H1 (cell line): ENCODE measurements at regions not wholly inside any gene's neighbourhood (a gene's known extent, or its start where the extent isn't known, plus 50 kb on each side); places are given as distances from the start of the nearest gene placed in this dataset.

Experiments used
- CTCF ChIA-PET: fragments of 300-600 bp; sonication (Branson Sonifier 250); formaldehyde crosslinking; loops from one replicate; lab custom pipeline; 2021; ENCODE audit not compliant: partially characterized antibody; lab: Charles Lee
- POLR2A ChIA-PET: fragments of 300-600 bp; sonication (Branson Sonifier 250); formaldehyde crosslinking; loops from one replicate; lab custom pipeline; 2021; ENCODE audit warnings: inconsistent platforms; ENCODE audit not compliant: partially characterized antibody; lab: Charles Lee
- DNase-seq, 2 experiments: peaks; one replicate each; pipeline versions ENCODE4 v3.0.0 to v3.0.0-alpha.2; 2010 to 2022; ENCODE audit warnings: low spot score in 2 of 2, low read depth in 1 of 2, mixed read lengths in 1 of 2
- FAIRE-seq: peaks from 2 replicates; lab custom pipeline; 2011; peaks lifted over from hg19 to GRCh38; lab: Jason Lieb, UNC
- H2AFZ ChIP-seq: 2 replicates; pipeline ENCODE4 v1.8.1; 2012; ENCODE audit warnings: low read length, inconsistent platforms
- H2AK5ac ChIP-seq: 2 replicates; pipeline ENCODE4 v1.6.1; 2013; ENCODE audit warnings: low read depth, low read length
- H2BK120ac ChIP-seq: replicated peaks from 2 replicates; pipeline ENCODE3; 2013; ENCODE audit warnings: low read depth, low read length, inconsistent platforms
- H2BK12ac ChIP-seq: 2 replicates; pipeline ENCODE4 v1.6.1; 2013; ENCODE audit warnings: low read depth, low read length
- H2BK15ac ChIP-seq: 2 replicates; pipeline ENCODE4 v1.6.1; 2013; ENCODE audit warnings: low read length
- H2BK20ac ChIP-seq: 2 replicates; pipeline ENCODE4 v1.6.1; 2013; ENCODE audit warnings: low read length
- H2BK5ac ChIP-seq: 2 replicates; pipeline ENCODE4 v1.6.1; 2013; ENCODE audit warnings: low read depth, low read length
- H3K14ac ChIP-seq: 2 replicates; pipeline ENCODE4 v1.6.1; 2013; ENCODE audit warnings: inconsistent platforms; ENCODE audit not compliant: insufficient read length
- H3K18ac ChIP-seq: 2 replicates; pipeline ENCODE4 v1.6.1; 2013; ENCODE audit warnings: low read length; ENCODE audit errors: extremely low read depth
- H3K23ac ChIP-seq: 2 replicates; pipeline ENCODE4 v1.6.1; 2013; ENCODE audit warnings: inconsistent platforms; ENCODE audit not compliant: insufficient read length
- H3K23me2 ChIP-seq: 2 replicates; pipeline ENCODE4 v1.6.1; 2013; ENCODE audit warnings: low read depth, low read length
- H3K27ac ChIP-seq: 2 replicates; pipeline ENCODE4 v1.6.1; 2011; ENCODE audit warnings: low read depth, low read length, inconsistent platforms
- H3K27me3 ChIP-seq, 4 experiments: replicated peaks in 1 of 4; 1 replicate in 1 of 4; 2 replicates in 3 of 4; pipeline versions ENCODE4 v1.6.1 to v1.8.1; 2011 to 2013; ENCODE audit warnings: low read length in 3 of 4, mild to moderate bottlenecking in 3 of 4, inconsistent platforms in 2 of 4, mixed read lengths in 2 of 4, moderate library complexity in 1 of 4; ENCODE audit not compliant: control insufficient read depth in 3 of 4, insufficient read depth in 3 of 4; ENCODE audit errors: extremely low read depth in 1 of 4
- H3K36me3 ChIP-seq, 4 experiments: 2 replicates each; pipeline versions ENCODE4 v1.6.1 to v1.8.1; 2011 to 2013; ENCODE audit warnings: mild to moderate bottlenecking in 4 of 4, low read length in 3 of 4, moderate library complexity in 2 of 4, control low read depth in 1 of 4, inconsistent platforms in 1 of 4; ENCODE audit not compliant: insufficient read depth in 4 of 4, control insufficient read depth in 2 of 4
- H3K4ac ChIP-seq: replicated peaks from 2 replicates; pipeline ENCODE3; 2013; ENCODE audit warnings: low read length, low read depth, mixed read lengths, inconsistent platforms; ENCODE audit not compliant: insufficient read length
- H3K4me1 ChIP-seq, 4 experiments: replicated peaks in 1 of 4; 1 replicate in 1 of 4; 2 replicates in 3 of 4; pipeline versions ENCODE4 v1.6.1 to v1.8.1; 2011 to 2013; ENCODE audit warnings: low read length in 3 of 4, inconsistent platforms in 2 of 4, mixed read lengths in 1 of 4; ENCODE audit not compliant: insufficient read depth in 4 of 4, control insufficient read depth in 3 of 4
- H3K4me2 ChIP-seq, 2 experiments: 2 replicates each; pipeline versions ENCODE4 v1.6.1 to v1.8.1; 2011 to 2013; ENCODE audit warnings: low read depth in 2 of 2, low read length in 2 of 2, control low read depth in 1 of 2, inconsistent platforms in 1 of 2, mild to moderate bottlenecking in 1 of 2; ENCODE audit not compliant: insufficient read depth in 1 of 2
- H3K4me3 ChIP-seq, 4 experiments: fragments of 200-600, 300-600 bp in 1 of 4; sonication (generic), shearing (Covaris generic), sonication (Bioruptor Twin) in 1 of 4; 2 replicates each; pipeline versions ENCODE4 v1.5.1 to v1.8.1; 2011 to 2016; ENCODE audit warnings: low read length in 4 of 4, low read depth in 3 of 4, control low read depth in 2 of 4, inconsistent platforms in 2 of 4, mild to moderate bottlenecking in 2 of 4, mixed read lengths in 1 of 4, moderate library complexity in 1 of 4; ENCODE audit not compliant: insufficient read depth in 2 of 4; ENCODE audit errors: extremely low read depth in 1 of 4
- H3K56ac ChIP-seq: replicated peaks from 2 replicates; pipeline ENCODE3; 2013; ENCODE audit warnings: low read depth, mild to moderate bottlenecking, mixed read lengths, low read length, inconsistent platforms; ENCODE audit not compliant: insufficient read length
- H3K79me1 ChIP-seq: 2 replicates; pipeline ENCODE4 v1.6.1; 2013; ENCODE audit warnings: low read depth, low read length, control low read depth
- H3K79me2 ChIP-seq, 2 experiments: 2 replicates each; pipeline versions ENCODE4 v1.6.1 to v1.8.1; 2012 to 2013; ENCODE audit warnings: low read length in 2 of 2, mild to moderate bottlenecking in 2 of 2, inconsistent platforms in 1 of 2; ENCODE audit not compliant: insufficient read depth in 2 of 2, control insufficient read depth in 1 of 2
- H3K9ac ChIP-seq, 4 experiments: replicated peaks in 1 of 4; 1 replicate in 1 of 4; 2 replicates in 3 of 4; pipeline versions ENCODE4 v1.6.1 to v1.8.1; 2011 to 2013; ENCODE audit warnings: low read depth in 3 of 4, low read length in 3 of 4, control low read depth in 2 of 4, mild to moderate bottlenecking in 2 of 4, moderate library complexity in 2 of 4, inconsistent platforms in 1 of 4; ENCODE audit errors: extremely low read depth in 1 of 4
- H3K9me3 ChIP-seq, 2 experiments: 2 replicates each; pipeline versions ENCODE4 v1.6.1 to v1.8.1; 2012 to 2013; ENCODE audit warnings: mild to moderate bottlenecking in 2 of 2, moderate library complexity in 2 of 2, control low read depth in 1 of 2, inconsistent platforms in 1 of 2, low read depth in 1 of 2, low read length in 1 of 2, mixed read lengths in 1 of 2; ENCODE audit not compliant: insufficient read depth in 2 of 2
- H4K20me1 ChIP-seq, 2 experiments: replicated peaks in 1 of 2; 2 replicates each; pipeline versions ENCODE3 to v1.8.1; 2011 to 2013; ENCODE audit warnings: inconsistent platforms in 2 of 2, low read length in 2 of 2, mild to moderate bottlenecking in 1 of 2; ENCODE audit not compliant: insufficient read depth in 2 of 2, control insufficient read depth in 1 of 2
- H4K5ac ChIP-seq: 2 replicates; pipeline ENCODE4 v1.6.1; 2013; ENCODE audit warnings: low read length, low read depth, mixed read lengths, inconsistent platforms; ENCODE audit not compliant: insufficient read length
- H4K8ac ChIP-seq: 2 replicates; pipeline ENCODE4 v1.8.0; 2013; ENCODE audit warnings: mild to moderate bottlenecking, moderate library complexity, low read length, inconsistent platforms; ENCODE audit not compliant: insufficient read depth; ENCODE audit errors: extremely low read depth
- H4K91ac ChIP-seq: replicated peaks from 2 replicates; pipeline ENCODE3; 2013; ENCODE audit warnings: low read length, mixed read lengths, inconsistent platforms; ENCODE audit not compliant: insufficient read length
- BACH1 ChIP-seq: IDR thresholded peaks from 2 replicates; pipeline ENCODE4 v1.6.1; 2012; ENCODE audit warnings: low read length, improper control_type of control experiment
- CBX5 ChIP-seq: fragments of 300-800, 300-1000 bp; sonication (generic); IDR thresholded peaks from 2 replicates; pipeline ENCODE4 v1.7.1; 2016; ENCODE audit warnings: antibody characterized with exemption, low read length, low read depth
- CTCF ChIP-seq, 3 experiments: IDR thresholded peaks; 1 replicate in 2 of 3; 2 replicates in 1 of 3; pipeline versions ENCODE4 v1.5.1 to v1.6.1; 2011; ENCODE audit warnings: low read length in 3 of 3, mild to moderate bottlenecking in 3 of 3, inconsistent platforms in 2 of 3, low read depth in 1 of 3, moderate library complexity in 1 of 3; ENCODE audit not compliant: insufficient read depth in 1 of 3; ENCODE audit errors: control extremely low read depth in 1 of 3
- GABPA ChIP-seq: IDR thresholded peaks from 2 replicates; pipeline ENCODE4 v1.6.1; 2011; ENCODE audit warnings: mild to moderate bottlenecking, low read length, moderate library complexity, borderline replicate concordance; ENCODE audit not compliant: insufficient read depth
- JUN ChIP-seq: IDR thresholded peaks from 2 replicates; pipeline ENCODE4 v1.6.1; 2011; ENCODE audit warnings: low read depth, mild to moderate bottlenecking, improper control_type of control experiment, low read length
- KDM4A ChIP-seq: IDR thresholded peaks from one replicate; pipeline ENCODE4 v1.7.1; 2012; ENCODE audit warnings: low read depth, mild to moderate bottlenecking, moderate library complexity, low read length, inconsistent platforms; ENCODE audit not compliant: severe bottlenecking
- KDM5A ChIP-seq: fragments of 200-600 bp; IDR thresholded peaks from 2 replicates; pipeline ENCODE4 v1.7.1; 2012; ENCODE audit warnings: mild to moderate bottlenecking, low read length, inconsistent platforms, mixed read lengths
- PHF8 ChIP-seq: fragments of 200-600 bp; sonication (generic); conservative IDR thresholded peaks from 2 replicates; pipeline ENCODE4 v1.7.1; 2012; ENCODE audit warnings: low read depth, mild to moderate bottlenecking, inconsistent platforms, low read length, moderate library complexity
- POU5F1 ChIP-seq: IDR thresholded peaks from 2 replicates; pipeline ENCODE4 v1.6.1; 2011; ENCODE audit warnings: low read depth, mild to moderate bottlenecking, low read length, moderate library complexity
- SAP30 ChIP-seq: fragments of 300-600 bp; sonication (generic); IDR thresholded peaks from 2 replicates; pipeline ENCODE4 v1.7.1; 2012; ENCODE audit warnings: low read length, moderate library complexity, mild to moderate bottlenecking, inconsistent platforms; ENCODE audit not compliant: insufficient read depth, insufficient replicate concordance
- SIX5 ChIP-seq: IDR thresholded peaks from 2 replicates; pipeline ENCODE4 v1.6.1; 2011; ENCODE audit warnings: mild to moderate bottlenecking, low read depth, low read length
- TEAD4 ChIP-seq: IDR thresholded peaks from 2 replicates; pipeline ENCODE4 v1.6.1; 2012; ENCODE audit warnings: low read depth, low read length, inconsistent platforms, mixed read lengths
- ZNF274 ChIP-seq: IDR thresholded peaks from 2 replicates; pipeline ENCODE4 v1.7.0; 2012; ENCODE audit warnings: low read length, borderline replicate concordance; ENCODE audit errors: extremely low read depth
- WGBS, 2 experiments: shearing (Covaris generic) in 1 of 2; methylation state at CpG; one replicate each; pipeline versions ENCODE4 v1.1.6 to v1.1.7; 2013 to 2015; ENCODE audit warnings: low lambda C conversion rate in 2 of 2, mixed read lengths in 2 of 2, inconsistent platforms in 1 of 2, low coverage in 1 of 2, missing lambda C conversion rate in 1 of 2; ENCODE audit not compliant: insufficient replicate concordance in 2 of 2, insufficient coverage in 1 of 2, insufficient read length in 1 of 2; ENCODE audit errors: extremely low coverage in 1 of 2, missing lambda C conversion rate in 1 of 2; 5-methylcytosine and 5-hydroxymethylcytosine counted together

- Histone ChIP-seq H2BK12ac (no peak overlapping the region), H2AK5ac (no peak overlapping the region), H3K79me2 (no peaks in the 10 kb centered on the region), H3K27me3 (no peaks in the 10 kb centered on the region), H4K8ac (no peak overlapping the region), H2BK15ac (no peak overlapping the region), H3K56ac (no peak overlapping the region), H3K14ac (no peak overlapping the region), H3K9ac (no peak overlapping the region), H3K4ac (no peak overlapping the region), H2AFZ (no peak overlapping the region), H3K4me2 (no peak overlapping the region), H3K4me3 (no peak overlapping the region), H2BK20ac (no peak overlapping the region), H4K91ac (no peak overlapping the region), H3K27ac (no peak overlapping the region), H3K79me1 (no peaks in the 10 kb centered on the region), H2BK120ac (no peak overlapping the region), H3K23me2 (no peaks in the 10 kb centered on the region), H3K23ac (no peak overlapping the region), H3K18ac (no peak overlapping the region), H4K20me1 (no peaks in the 10 kb centered on the region)
- ChIA-PET CTCF (no interaction called here), POLR2A (no interaction called here)
- WGBS, 2 experiments = 59 to 100% methylated on average over 1 to 4 of the region's 4 CpGs
- FAIRE-seq (no peak), DNase-seq (no peak)
- TF ChIP-seq SIX5 = no peak
- no peak for TF ChIP-seq CBX5
- TF ChIP-seq BACH1 = no peak
- no peak for TF ChIP-seq KDM5A
- TF ChIP-seq ZNF274 = no peak
- no peak for TF ChIP-seq JUN
- TF ChIP-seq POU5F1 = no peak
- TF ChIP-seq CTCF (IDR thresholded peaks at IDR 0.05; ENCODE audit: control extremely low read depth in 1 of 3, insufficient read depth in 1 of 3, low read depth in 1 of 3, low read length in 3 of 3) = no peak
- no peak for TF ChIP-seq SAP30
- no peak for TF ChIP-seq TEAD4
- no peak for TF ChIP-seq PHF8
- TF ChIP-seq KDM4A = no peak
- TF ChIP-seq GABPA = no peak
- TF ChIP-seq, all 59 proteins: peak for 0
- Histone ChIP-seq H3K9me3 (no peaks in the 10 kb centered on the region; a peak in 1 of 4 replicates), H2BK5ac (no peak overlapping the region), H4K5ac (no peak overlapping the region), H3K36me3 (no peaks in the 10 kb centered on the region), H3K4me1 (no peaks in the 10 kb centered on the region)
Measured at GRCh38 chr3:79820089-79820488, 52.3 kb upstream of the ROBO1 start.
